ENCODE measurements at regions not wholly inside any gene's neighbourhood (a gene's known extent, or its start where the extent isn't known, plus 50 kb on each side); places are given as distances from the start of the nearest gene placed in this dataset.

DNA sequence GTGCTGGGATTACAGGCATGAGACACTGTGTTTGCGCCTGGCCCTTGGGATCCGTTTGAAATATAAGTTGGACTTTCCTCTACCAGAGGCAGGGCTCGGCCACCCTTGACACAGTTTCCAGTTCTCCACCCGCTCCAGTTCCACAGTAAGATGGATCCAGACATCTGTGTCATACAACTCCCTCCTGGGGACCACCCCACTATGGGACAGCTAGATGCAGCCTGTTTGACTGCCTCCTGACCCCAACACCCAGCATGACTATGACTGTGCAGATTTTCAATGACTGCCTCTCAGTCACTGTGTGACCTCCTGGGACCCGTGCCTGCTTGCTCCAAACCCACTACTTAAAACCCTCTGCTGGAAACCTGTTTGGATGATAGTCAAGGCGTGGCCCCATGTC, 166.7 kb downstream of the IRF8 start:
- TF ChIP-seq, protein P1, sequence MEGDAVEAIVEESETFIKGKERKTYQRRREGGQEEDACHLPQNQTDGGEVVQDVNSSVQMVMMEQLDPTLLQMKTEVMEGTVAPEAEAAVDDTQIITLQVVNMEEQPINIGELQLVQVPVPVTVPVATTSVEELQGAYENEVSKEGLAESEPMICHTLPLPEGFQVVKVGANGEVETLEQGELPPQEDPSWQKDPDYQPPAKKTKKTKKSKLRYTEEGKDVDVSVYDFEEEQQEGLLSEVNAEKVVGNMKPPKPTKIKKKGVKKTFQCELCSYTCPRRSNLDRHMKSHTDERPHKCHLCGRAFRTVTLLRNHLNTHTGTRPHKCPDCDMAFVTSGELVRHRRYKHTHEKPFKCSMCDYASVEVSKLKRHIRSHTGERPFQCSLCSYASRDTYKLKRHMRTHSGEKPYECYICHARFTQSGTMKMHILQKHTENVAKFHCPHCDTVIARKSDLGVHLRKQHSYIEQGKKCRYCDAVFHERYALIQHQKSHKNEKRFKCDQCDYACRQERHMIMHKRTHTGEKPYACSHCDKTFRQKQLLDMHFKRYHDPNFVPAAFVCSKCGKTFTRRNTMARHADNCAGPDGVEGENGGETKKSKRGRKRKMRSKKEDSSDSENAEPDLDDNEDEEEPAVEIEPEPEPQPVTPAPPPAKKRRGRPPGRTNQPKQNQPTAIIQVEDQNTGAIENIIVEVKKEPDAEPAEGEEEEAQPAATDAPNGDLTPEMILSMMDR (IDR thresholded peaks at IDR 0.05; ENCODE audit: insufficient read depth, low read length), result no peak
- DNase-seq (ENCODE audit: low read depth), result no peak
- H3K4me3 ChIP-seq (ENCODE audit: low read depth, low read length), result no peak overlapping the region

DNA sequence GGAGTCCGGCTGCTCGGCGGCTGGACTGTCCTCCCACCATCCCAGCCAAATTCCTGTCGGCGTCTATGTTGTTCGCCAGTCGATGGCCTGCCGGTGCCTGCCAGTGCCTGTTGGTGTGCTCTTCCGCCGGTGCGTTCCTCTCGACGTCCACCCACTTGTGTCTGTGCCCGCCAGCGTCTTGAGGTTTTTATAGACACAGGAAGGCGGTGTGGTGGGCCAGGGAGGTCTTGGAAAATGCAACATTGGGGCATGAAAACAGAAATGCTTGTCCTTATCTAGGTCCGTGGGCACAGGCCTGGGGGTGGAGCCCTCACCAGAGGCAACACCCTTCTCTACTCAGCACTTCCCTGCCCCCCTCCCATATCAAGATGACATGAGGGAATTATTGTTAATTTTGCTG, 167.8 kb downstream of the IRF8 start:
- DNase-seq (ENCODE audit: low read depth), result no peak
- TF ChIP-seq, protein P1 (IDR thresholded peaks at IDR 0.05; ENCODE audit: insufficient read depth, low read length), result no peak
- no peak overlapping the region for H3K4me3 ChIP-seq (ENCODE audit: low read depth, low read length)

DNA sequence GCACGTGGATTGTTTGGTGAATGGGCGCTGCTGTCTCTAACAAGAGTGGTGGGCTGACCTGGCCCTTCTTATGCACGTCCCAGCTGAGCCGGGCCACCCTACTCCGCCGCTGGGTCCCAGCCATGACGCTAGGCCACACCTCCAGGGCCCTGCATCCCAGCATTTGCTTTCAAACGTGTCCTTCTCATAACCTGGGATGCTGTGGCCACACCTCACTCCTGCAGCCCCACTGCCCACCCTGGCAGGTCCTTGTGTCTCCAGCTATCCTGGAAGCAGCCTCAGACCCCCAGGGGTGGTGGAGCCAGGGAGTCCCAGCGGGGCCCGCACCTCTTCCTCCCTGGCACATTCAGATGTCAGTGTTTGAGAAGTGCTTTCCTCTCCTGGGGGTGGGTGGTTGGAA, 168.6 kb downstream of the IRF8 start:
- TF ChIP-seq, protein P1 (IDR thresholded peaks at IDR 0.05; ENCODE audit: insufficient read depth, low read length), result no peak
- H3K4me3 ChIP-seq (ENCODE audit: low read depth, low read length), result no peak overlapping the region
- DNase-seq (ENCODE audit: low read depth), result no peak

DNA sequence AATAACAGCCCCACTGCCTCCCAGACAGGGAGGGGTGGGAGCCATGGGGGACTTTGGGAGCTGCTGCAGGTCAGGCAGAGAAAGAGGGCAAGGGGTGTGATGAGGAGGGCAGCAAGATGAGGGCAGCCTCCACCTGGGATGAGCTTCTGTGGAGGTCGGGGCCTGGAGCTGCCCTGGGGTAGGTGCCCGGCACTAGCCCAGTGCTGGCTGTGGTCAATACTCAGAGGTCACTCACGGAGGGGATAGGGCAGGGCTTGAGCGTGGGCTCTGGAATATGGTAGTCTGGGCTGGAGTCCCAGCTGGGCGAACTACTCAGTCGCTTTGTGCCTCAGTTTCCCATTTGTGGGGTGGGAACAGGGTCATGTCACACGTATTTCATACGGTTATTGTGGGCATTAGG, 169.0 kb downstream of the IRF8 start:
- no peak overlapping the region for H3K4me3 ChIP-seq (ENCODE audit: low read depth, low read length)
- TF ChIP-seq, protein P1 (IDR thresholded peaks at IDR 0.05; ENCODE audit: insufficient read depth, low read length), result no peak
- no peak for DNase-seq (ENCODE audit: low read depth)

DNA sequence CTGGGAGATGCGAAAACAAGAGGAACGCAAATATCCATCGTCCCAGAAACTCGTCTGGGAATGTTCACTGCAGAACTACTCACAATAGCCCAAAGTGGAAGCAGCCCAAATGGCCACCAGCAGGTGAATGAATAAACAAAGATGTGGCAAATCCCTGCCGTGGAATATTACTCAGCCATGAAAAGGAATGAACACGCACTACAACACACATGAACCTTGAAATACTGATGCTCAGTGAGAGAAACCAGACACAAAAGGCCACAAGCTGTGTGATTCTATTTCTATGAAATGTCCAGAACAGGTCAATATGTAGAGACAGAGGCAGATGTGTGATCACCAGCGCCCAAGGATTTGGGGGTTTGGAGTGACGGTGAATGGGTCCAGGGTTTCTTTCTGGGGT, 169.8 kb downstream of the IRF8 start:
- no peak for DNase-seq (ENCODE audit: low read depth)
- H3K4me3 ChIP-seq (ENCODE audit: low read depth, low read length), result no peak overlapping the region
- TF ChIP-seq, protein P1 (IDR thresholded peaks at IDR 0.05; ENCODE audit: insufficient read depth, low read length), result no peak

DNA sequence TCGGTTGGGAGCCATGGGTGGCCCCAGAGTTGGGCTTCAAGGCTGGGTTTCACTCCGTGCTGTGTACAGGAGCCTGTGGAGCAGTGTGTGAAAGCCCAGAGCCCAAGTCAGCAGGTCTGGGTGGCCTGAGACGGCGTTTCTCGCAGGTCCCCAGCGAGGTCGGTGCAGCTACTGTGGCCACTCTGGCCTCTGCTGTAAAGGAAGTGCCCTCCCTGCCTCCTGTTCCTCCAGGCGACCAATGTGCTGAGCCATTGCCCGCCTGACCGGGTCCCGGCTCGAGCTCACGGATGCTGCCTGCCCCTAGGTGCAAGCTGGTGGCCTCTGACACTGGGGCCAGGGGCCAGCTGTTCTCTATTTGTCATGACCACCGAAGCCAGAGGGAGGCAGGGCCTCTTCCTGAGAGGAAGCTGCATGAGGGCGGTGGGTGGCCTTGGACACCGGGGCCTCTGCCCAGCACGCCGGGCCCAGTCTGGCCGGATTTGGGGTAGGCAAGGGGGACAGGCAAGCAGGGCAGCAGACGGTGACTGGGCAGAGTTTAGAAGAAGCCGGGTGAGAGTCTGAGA, 170.9 kb downstream of the IRF8 start:
- no peak for DNase-seq (ENCODE audit: low read depth)
- H3K4me3 ChIP-seq (ENCODE audit: low read depth, low read length), result no peak overlapping the region
- TF ChIP-seq, protein P1 (IDR thresholded peaks at IDR 0.05; ENCODE audit: insufficient read depth, low read length), result no peak

DNA sequence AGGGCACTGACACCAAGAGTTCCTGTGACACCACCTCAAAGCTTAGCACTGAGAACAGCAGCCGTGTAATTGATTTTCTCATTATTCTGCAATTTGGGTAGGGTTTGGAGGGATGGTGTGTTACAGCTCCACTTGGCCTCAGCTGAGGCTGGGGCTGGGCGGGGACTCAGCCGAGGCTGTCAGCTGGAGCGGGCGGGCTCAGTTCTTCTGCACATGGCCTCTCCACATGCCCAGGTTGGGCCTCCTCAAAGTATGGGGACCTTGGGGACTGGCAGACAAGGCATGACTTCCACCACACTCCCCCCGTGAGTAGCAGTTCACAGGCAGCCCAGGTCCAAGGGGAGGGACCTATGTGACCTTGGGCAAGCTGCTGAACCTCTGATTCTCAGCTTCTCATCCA, 171.5 kb downstream of the IRF8 start:
- H3K4me3 ChIP-seq (ENCODE audit: low read depth, low read length), result no peak overlapping the region
- TF ChIP-seq, protein P1 (IDR thresholded peaks at IDR 0.05; ENCODE audit: insufficient read depth, low read length), result no peak
- no peak for DNase-seq (ENCODE audit: low read depth)

All from fibroblast of the aortic adventitia (primary cell).